Heart left ventricle (tissue), 16 donors: ENCODE measurements at regions not wholly inside any gene's neighbourhood (a gene's known extent, or its start where the extent isn't known, plus 50 kb on each side); places are given as distances from the start of the nearest gene placed in this dataset.

Source experiments
- ATAC-seq, 4 donors: fragments of 200-7000 bp; cut with Tn5 transposase; one replicate each; pipeline ENCODE4 v1.9.1; 2020 to 2022; ENCODE audit warnings: moderate library complexity in 4 of 4, mild to moderate bottlenecking in 3 of 4, moderate number of reproducible peaks in 1 of 4
- DNase-seq, 5 donors: peaks; one replicate each; pipeline ENCODE4 v3.0.0-alpha.2; 2020
- H3K27ac ChIP-seq, 12 donors: fragments of 200-600 bp; sonication (generic) in 4 of 12; one replicate each; pipeline versions ENCODE4 v1.5.0 to v1.8.0; 2016 to 2022; ENCODE audit warnings: mild to moderate bottlenecking in 2 of 12
- H3K27me3 ChIP-seq, 9 donors: fragments of 200-600 bp; sonication (generic) in 2 of 9; one replicate each; pipeline versions ENCODE4 v1.5.1 to v1.8.0; 2016 to 2022; ENCODE audit warnings: mild to moderate bottlenecking in 3 of 9
- H3K36me3 ChIP-seq, 9 donors: fragments of 200-600 bp; sonication (generic) in 2 of 9; one replicate each; pipeline versions ENCODE4 v1.5.0 to v1.8.0; 2018 to 2022; ENCODE audit warnings: mild to moderate bottlenecking in 2 of 9
- H3K4me1 ChIP-seq, 12 donors: fragments of 200-600 bp; sonication (generic) in 4 of 12; one replicate each; pipeline versions ENCODE4 v1.5.0 to v1.8.0; 2016 to 2022; ENCODE audit warnings: mild to moderate bottlenecking in 3 of 12
- H3K4me3 ChIP-seq, 12 donors: fragments of 200-600 bp; sonication (generic) in 4 of 12; one replicate each; pipeline versions ENCODE4 v1.5.0 to v1.8.0; 2017 to 2022; ENCODE audit warnings: mild to moderate bottlenecking in 9 of 12, moderate library complexity in 4 of 12
- H3K9me3 ChIP-seq, 12 donors: fragments of 200-600 bp; sonication (generic) in 4 of 12; one replicate each; pipeline versions ENCODE4 v1.5.0 to v1.8.0; 2016 to 2022; ENCODE audit warnings: mild to moderate bottlenecking in 1 of 12
- CTCF ChIP-seq, 12 donors: fragments of 200-600 bp; sonication (generic) in 4 of 12; IDR thresholded peaks; one replicate each; pipeline versions ENCODE4 v1.5.0 to v1.8.0; 2018 to 2022; ENCODE audit warnings: antibody characterized with exemption in 12 of 12, mild to moderate bottlenecking in 5 of 12
- POLR2A ChIP-seq, 2 donors: fragments of 450-650 bp; IDR thresholded peaks; one replicate each; pipeline ENCODE4 v1.6.1; 2017; ENCODE audit warnings: antibody characterized with exemption in 2 of 2, mild to moderate bottlenecking in 2 of 2, moderate library complexity in 2 of 2
- WGBS, 4 donors: extraction: QIAGEN DNeasy Blood & Tissue Kit in 2 of 4; methylation state at CpG; one replicate each; pipeline versions ENCODE4 v1.1.5 to v1.1.7; 2013 to 2018; 5-methylcytosine and 5-hydroxymethylcytosine counted together
- intact Hi-C, 10 donors: fragments of 100-400 bp; cut with DNase I; formaldehyde crosslinking; loops; one replicate each; pipeline versions ENCODE4 v1.11.1 to v1.14.2; 2022
- donor health status: ischemic (EF 13 %, LVEDD 7.1; RV severe dilation, severe dysfunction).
- donor health status: healthy with polysubstance abuse.
- donor health status: DM: no; HTN: yes; CAD: no.
- donor health status: DM: no; HTN: no; CAD: no.
- donor health status: ischemic (EF 25% LVEDD 6.9; RV normal size, moderate dysfunction).
- donor health status: ischemic (EF 25% LVEDD 5.7; RV mildly dilated, moderate dysfunction).
- donor health status: healthy.
- donor health status: DM: yes; HTN: yes; CAD: no.
- donor health status: ischemic (EF 35%, LVEDD 5.7; RV mildly dilated, moderate dysfunction).
- donor health status: nonischemic (EF 11% LVEDD 7.7; RV severe dilation, severe dysfunction).
- donor health status: DM: yes; HTN: yes; CAD: no.
- donor health status: PGD.
- donor health status: ischemic (EF 29% LVEDD 5.4; RV normal size, mild dysfunction).
- donor health status: nonischemic (EF 23%, LVEDD 6.1; RV moderate dilation, normal function).

GRCh38 chr4:30094887-30095286 lies 625.3 kb upstream of the PCDH7 start:
- TF ChIP-seq POLR2A (IDR thresholded peaks at IDR 0.05) = no peak
- no peak for TF ChIP-seq CTCF (IDR thresholded peaks at IDR 0.05)
- WGBS, 4 donors = 68 to 78% (median 71%) methylated on average over 1 of the region's 1 CpG
- Histone ChIP-seq H3K36me3 (no peaks in the 10 kb centered on the region), H3K27me3 (no peaks in the 10 kb centered on the region), H3K27ac (no peak overlapping the region), H3K4me3 (no peak overlapping the region), H3K4me1 (no peaks in the 10 kb centered on the region), H3K9me3 (peaks cover 0 to 14% (median 2%) of the 10 kb centered on the region in 12 donors)
- intact Hi-C loops = no loop called here
- DNase-seq (no peak), ATAC-seq (no peak)

GRCh38 chr4:30103455-30103854 lies 616.7 kb upstream of the PCDH7 start:
- no peak for ATAC-seq
- DNase-seq = no peak
- Histone ChIP-seq H3K9me3 (peaks cover 0 to 20% (median 0%) of the 10 kb centered on the region in 12 donors), H3K36me3 (no peaks in the 10 kb centered on the region), H3K27ac (no peak overlapping the region), H3K4me1 (no peaks in the 10 kb centered on the region), H3K4me3 (no peak overlapping the region), H3K27me3 (no peaks in the 10 kb centered on the region)
- intact Hi-C loops = no loop called here
- no peak for TF ChIP-seq POLR2A (IDR thresholded peaks at IDR 0.05)
- no peak for TF ChIP-seq CTCF (IDR thresholded peaks at IDR 0.05)

- no peak for TF ChIP-seq CTCF (IDR thresholded peaks at IDR 0.05)
- intact Hi-C loops = no loop called here
- no peak for DNase-seq
- Histone ChIP-seq H3K9me3 (peaks cover 0 to 5% (median 0%) of the 10 kb centered on the region in 12 donors), H3K27ac (no peak overlapping the region), H3K36me3 (no peaks in the 10 kb centered on the region), H3K4me3 (no peak overlapping the region), H3K4me1 (no peaks in the 10 kb centered on the region), H3K27me3 (no peaks in the 10 kb centered on the region)
- ATAC-seq = no peak
- 62 to 70% (median 65%) methylated on average over 4 of the region's 4 CpGs for WGBS, 4 donors
These were observed 603.8 kb upstream of the PCDH7 start for GRCh38 chr4:30116401-30116800.

GRCh38 chr4:30117433-30117832 lies 602.7 kb upstream of the PCDH7 start:
- no peak for ATAC-seq
- no peak overlapping the region for H3K4me3 ChIP-seq
- no peak for DNase-seq
- no peaks in the 10 kb centered on the region for H3K4me1 ChIP-seq
- no peaks in the 10 kb centered on the region for H3K27me3 ChIP-seq
- no peak overlapping the region for H3K27ac ChIP-seq
- TF ChIP-seq CTCF (IDR thresholded peaks at IDR 0.05) (no peak), POLR2A (IDR thresholded peaks at IDR 0.05) (no peak)
- H3K36me3 ChIP-seq = no peaks in the 10 kb centered on the region
- intact Hi-C loops = no loop called here
- H3K9me3 ChIP-seq = peaks cover 0 to 5% (median 0%) of the 10 kb centered on the region in 12 donors
- 75 to 85% (median 79%) methylated on average over 3 of the region's 3 CpGs for WGBS, 4 donors
